Endodermal cell (in vitro differentiated cells): ENCODE measurements at regions not wholly inside any gene's neighbourhood (a gene's known extent, or its start where the extent isn't known, plus 50 kb on each side); places are given as distances from the start of the nearest gene placed in this dataset.

Experiments used
- DNase-seq: peaks from one replicate; pipeline ENCODE4 v3.0.0-alpha.2; 2017
- H3K27ac ChIP-seq: 2 replicates; pipeline ENCODE4 v1.5.1; 2013; ENCODE audit warnings: mild to moderate bottlenecking, low read depth, low read length, moderate library complexity
- H3K27me3 ChIP-seq: 2 replicates; pipeline ENCODE4 v1.6.1; 2013; ENCODE audit warnings: mild to moderate bottlenecking, low read length, moderate library complexity; ENCODE audit not compliant: insufficient read depth, control insufficient read depth, poor library complexity, severe bottlenecking
- H3K36me3 ChIP-seq: 2 replicates; pipeline ENCODE4 v1.7.0; 2013; ENCODE audit warnings: mild to moderate bottlenecking, low read length, moderate library complexity; ENCODE audit not compliant: control insufficient read depth, insufficient read depth
- H3K4me1 ChIP-seq: one replicate; pipeline ENCODE4 v1.7.0; 2013; ENCODE audit warnings: low read length; ENCODE audit not compliant: control insufficient read depth, insufficient read depth
- H3K4me3 ChIP-seq: 2 replicates; pipeline ENCODE4 v1.5.1; 2013; ENCODE audit warnings: mild to moderate bottlenecking, low read length, moderate library complexity
- H3K9ac ChIP-seq: 2 replicates; pipeline ENCODE4 v1.6.1; 2013; ENCODE audit warnings: mild to moderate bottlenecking, low read length, moderate library complexity; ENCODE audit not compliant: poor library complexity, severe bottlenecking; ENCODE audit errors: extremely low read depth
- H3K9me3 ChIP-seq: 2 replicates; pipeline ENCODE4 v1.6.1; 2013; ENCODE audit warnings: mild to moderate bottlenecking, low read length, moderate library complexity; ENCODE audit not compliant: control insufficient read depth
- H3K27ac Mint-ChIP-seq: 2 replicates; pipeline ENCODE4 v1.8.0; 2020; ENCODE audit warnings: mixed read lengths
- H3K27me3 Mint-ChIP-seq: 2 replicates; pipeline ENCODE4 v1.8.0; 2021; ENCODE audit warnings: mild to moderate bottlenecking, mixed read lengths; ENCODE audit not compliant: insufficient read depth
- H3K36me3 Mint-ChIP-seq: 2 replicates; pipeline ENCODE4 v1.8.0; 2020; ENCODE audit warnings: low read depth, mixed read lengths
- H3K4me1 Mint-ChIP-seq: 2 replicates; pipeline ENCODE4 v1.8.0; 2020; ENCODE audit warnings: mixed read lengths
- H3K4me3 Mint-ChIP-seq: 2 replicates; pipeline ENCODE4 v1.8.0; 2020; ENCODE audit warnings: mild to moderate bottlenecking, moderate library complexity, mixed read lengths
- H3K9me3 Mint-ChIP-seq: 2 replicates; pipeline ENCODE4 v1.8.0; 2020; ENCODE audit warnings: mild to moderate bottlenecking, mixed read lengths
- WGBS, 2 experiments: methylation state at CpG; one replicate each; pipeline versions ENCODE4 v1.1.5 to v1.1.7; 2013; ENCODE audit warnings: missing lambda C conversion rate in 2 of 2, mixed read lengths in 1 of 2; ENCODE audit not compliant: insufficient coverage in 1 of 2, insufficient read length in 1 of 2; 5-methylcytosine and 5-hydroxymethylcytosine counted together
- TF ChIP-seq, protein P1 (sequence below): fragments of 200-600 bp; sonication (generic); conservative IDR thresholded peaks from 2 replicates; pipeline ENCODE4 v1.5.0; 2021; ENCODE audit warnings: antibody characterized with exemption, mild to moderate bottlenecking

DNA sequence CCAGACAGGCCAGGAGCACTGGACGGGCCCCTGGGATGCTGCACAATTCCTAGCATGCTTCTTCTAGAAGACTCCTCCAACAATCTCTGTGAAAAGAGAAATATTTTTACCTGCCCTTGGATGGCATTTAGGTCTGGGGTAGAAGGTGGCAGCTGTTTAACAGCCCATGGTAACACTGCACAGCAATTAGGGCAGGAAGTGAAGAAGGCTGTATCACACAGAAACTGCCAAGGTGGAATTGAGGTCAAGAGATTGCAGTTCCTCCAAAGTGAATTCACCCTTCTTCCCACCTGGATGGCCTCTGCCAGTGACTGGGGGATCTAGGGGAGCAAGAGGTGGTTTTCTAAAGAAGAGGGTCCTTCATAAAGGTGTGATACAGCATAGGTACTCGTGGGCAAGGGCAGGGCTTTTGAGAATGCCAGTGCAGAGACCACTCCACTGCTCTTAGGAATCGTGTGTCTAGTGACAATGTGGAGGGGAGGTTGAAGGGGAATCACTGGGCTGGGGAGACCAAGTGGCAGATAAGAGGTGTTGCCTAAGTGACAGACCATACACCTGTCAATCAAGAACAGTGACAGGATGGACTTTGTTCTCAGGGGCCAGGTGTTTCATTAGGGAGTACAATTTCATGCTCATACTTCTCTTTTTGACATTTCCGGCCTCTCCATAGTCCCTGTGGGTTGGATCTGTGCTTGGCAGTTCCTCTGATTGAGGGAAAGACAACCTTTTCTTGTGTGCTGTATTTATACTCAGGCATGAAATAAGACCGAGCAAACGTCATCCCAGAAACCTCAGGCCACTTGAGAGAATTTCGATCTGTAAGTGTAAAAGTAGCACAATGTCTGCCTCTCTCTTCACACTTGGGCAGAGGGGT is 83.5 kb upstream of the BCL6 start:
- no peak overlapping the region for H3K27ac ChIP-seq
- Mint-ChIP-seq H3K9me3 (no peaks in the 10 kb centered on the region), H3K4me3 (no peak overlapping the region), H3K27me3 (no peaks in the 10 kb centered on the region), H3K36me3 (no peaks in the 10 kb centered on the region), H3K27ac (no peak overlapping the region), H3K4me1 (peaks cover 3% of the 10 kb centered on the region)
- TF ChIP-seq, protein P1, sequence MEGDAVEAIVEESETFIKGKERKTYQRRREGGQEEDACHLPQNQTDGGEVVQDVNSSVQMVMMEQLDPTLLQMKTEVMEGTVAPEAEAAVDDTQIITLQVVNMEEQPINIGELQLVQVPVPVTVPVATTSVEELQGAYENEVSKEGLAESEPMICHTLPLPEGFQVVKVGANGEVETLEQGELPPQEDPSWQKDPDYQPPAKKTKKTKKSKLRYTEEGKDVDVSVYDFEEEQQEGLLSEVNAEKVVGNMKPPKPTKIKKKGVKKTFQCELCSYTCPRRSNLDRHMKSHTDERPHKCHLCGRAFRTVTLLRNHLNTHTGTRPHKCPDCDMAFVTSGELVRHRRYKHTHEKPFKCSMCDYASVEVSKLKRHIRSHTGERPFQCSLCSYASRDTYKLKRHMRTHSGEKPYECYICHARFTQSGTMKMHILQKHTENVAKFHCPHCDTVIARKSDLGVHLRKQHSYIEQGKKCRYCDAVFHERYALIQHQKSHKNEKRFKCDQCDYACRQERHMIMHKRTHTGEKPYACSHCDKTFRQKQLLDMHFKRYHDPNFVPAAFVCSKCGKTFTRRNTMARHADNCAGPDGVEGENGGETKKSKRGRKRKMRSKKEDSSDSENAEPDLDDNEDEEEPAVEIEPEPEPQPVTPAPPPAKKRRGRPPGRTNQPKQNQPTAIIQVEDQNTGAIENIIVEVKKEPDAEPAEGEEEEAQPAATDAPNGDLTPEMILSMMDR: no peak
- H3K9me3 ChIP-seq: no peaks in the 10 kb centered on the region
- no peak for DNase-seq
- no peak overlapping the region for H3K9ac ChIP-seq
- H3K4me1 ChIP-seq: no peaks in the 10 kb centered on the region
- no peaks in the 10 kb centered on the region for H3K27me3 ChIP-seq
- 77 to 80% methylated on average over 5 to 7 of the region's 7 CpGs for WGBS, 2 experiments
- H3K4me3 ChIP-seq: no peak overlapping the region
- no peaks in the 10 kb centered on the region for H3K36me3 ChIP-seq

DNA sequence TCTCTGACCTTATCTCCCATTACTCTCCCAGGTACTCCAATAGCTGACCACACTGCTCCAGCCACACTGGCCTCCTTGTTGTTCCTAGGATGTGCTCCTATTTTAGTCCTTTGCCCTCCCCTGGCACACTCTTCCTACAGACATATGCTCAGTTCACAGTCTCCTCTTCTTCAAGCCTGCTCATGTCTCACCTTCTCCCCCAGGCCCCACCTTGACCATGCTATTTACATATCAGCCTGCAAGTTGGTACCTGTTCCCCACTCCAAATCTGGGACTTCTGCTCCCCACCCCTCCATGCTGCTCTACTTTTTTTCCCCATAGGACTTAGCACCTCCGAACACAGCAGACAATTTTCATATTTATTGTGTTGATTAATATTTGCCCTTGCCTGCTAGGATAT is 84.9 kb upstream of the BCL6 start:
- Histone ChIP-seq H3K9ac (no peak overlapping the region), H3K4me1 (no peaks in the 10 kb centered on the region)
- H3K4me3 Mint-ChIP-seq: no peak overlapping the region

DNA sequence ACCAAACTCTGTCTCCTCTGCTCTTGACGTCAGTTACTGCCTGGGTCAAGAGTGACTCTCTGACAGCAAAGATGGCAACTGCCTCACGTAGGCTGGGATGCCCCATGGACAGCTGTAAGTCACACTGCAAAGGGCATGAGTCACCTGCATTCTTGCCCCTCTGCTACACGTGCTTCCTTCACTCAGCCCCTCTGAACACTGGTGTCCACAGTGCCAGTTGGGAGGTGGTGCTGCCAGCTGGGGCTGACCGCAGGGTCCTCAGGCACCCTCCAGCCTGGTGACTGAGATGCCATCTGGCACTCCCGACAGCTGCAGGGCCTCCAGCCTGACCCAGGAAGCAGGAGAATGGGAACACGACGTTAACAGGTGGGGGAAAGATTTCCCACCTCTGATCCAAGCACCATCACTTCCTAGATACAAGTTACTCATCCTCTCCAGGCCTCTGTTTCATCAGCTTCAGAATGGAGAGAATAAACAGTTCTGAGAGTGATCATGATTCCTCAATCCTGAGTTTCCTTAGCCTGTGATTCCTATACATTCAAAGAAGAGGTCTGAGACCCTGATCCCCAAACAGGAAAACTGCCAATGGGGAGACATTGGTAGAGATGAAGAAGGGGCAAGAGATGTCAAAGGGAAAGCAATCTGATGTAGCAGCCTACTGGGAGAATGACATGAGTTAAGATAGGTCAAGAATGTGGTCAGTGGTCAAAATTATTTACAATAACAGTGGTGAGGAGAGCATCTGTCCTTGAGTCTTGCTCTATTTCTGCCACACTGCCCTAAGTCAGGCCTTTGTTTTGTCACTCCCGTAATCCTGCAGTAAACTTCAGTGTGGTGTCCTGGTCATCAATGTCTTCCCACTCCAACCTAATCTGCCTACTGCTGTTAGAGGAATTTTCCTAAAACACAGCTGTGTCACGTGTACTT is 86.1 kb upstream of the BCL6 start:
- Mint-ChIP-seq H3K27ac (no peak overlapping the region), H3K36me3 (peaks cover 9% of the 10 kb centered on the region), H3K9me3 (peaks cover 2% of the 10 kb centered on the region), H3K4me1 (peaks cover 3% of the 10 kb centered on the region), H3K4me3 (no peak overlapping the region), H3K27me3 (no peaks in the 10 kb centered on the region)
- no peak overlapping the region for H3K27ac ChIP-seq
- WGBS, 2 experiments: 88 to 89% methylated on average over 5 to 9 of the region's 9 CpGs
- no peaks in the 10 kb centered on the region for H3K4me1 ChIP-seq
- H3K9me3 ChIP-seq: no peaks in the 10 kb centered on the region
- TF ChIP-seq, protein P1: no peak
- H3K36me3 ChIP-seq: no peaks in the 10 kb centered on the region
- no peak overlapping the region for H3K9ac ChIP-seq
- H3K4me3 ChIP-seq: no peak overlapping the region
- no peaks in the 10 kb centered on the region for H3K27me3 ChIP-seq
- DNase-seq: no peak

More for the DNA sequence above, 84.9 kb upstream of the BCL6 start:
- peaks cover 3% of the 10 kb centered on the region for H3K4me1 Mint-ChIP-seq
- H3K9me3 Mint-ChIP-seq: peaks cover 2% of the 10 kb centered on the region
- no peaks in the 10 kb centered on the region for H3K27me3 ChIP-seq
- peaks cover 6% of the 10 kb centered on the region for H3K36me3 Mint-ChIP-seq
- TF ChIP-seq, protein P1: no peak
- no peaks in the 10 kb centered on the region for H3K36me3 ChIP-seq
- no peak overlapping the region for H3K27ac Mint-ChIP-seq
- no peaks in the 10 kb centered on the region for H3K27me3 Mint-ChIP-seq
- 75% methylated on average over 1 of the region's 1 CpG; no CpG with 5 or more reads in 1 of the 2 experiments for WGBS, 2 experiments
- H3K27ac ChIP-seq: no peak overlapping the region
- no peak for DNase-seq
- H3K9me3 ChIP-seq: no peaks in the 10 kb centered on the region
- H3K4me3 ChIP-seq: no peak overlapping the region
